ENCODE measurements at regions not wholly inside any gene's neighbourhood (a gene's known extent, or its start where the extent isn't known, plus 50 kb on each side); places are given as distances from the start of the nearest gene placed in this dataset.

DNA sequence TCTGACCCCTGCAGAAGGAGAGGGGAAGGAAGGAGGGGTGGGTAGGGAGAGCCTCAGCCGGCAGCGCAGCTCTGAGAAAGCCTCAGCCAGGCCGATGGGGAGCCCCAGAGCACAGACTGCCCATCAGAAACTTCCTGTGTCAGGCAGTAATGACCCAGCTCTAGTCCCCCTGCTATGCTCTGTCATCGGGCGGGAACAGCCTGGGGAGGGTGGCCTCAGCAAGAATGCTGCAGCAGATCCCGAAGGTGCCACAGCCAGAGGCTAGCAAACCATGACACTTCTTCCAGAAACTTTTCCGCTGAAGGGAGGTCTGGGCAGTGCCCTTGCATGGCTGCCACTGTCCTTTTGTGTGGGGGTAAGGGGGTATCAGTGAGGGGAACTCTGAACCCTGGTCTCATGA lies 279.0 kb downstream of the BCOR start:
- Histone ChIP-seq H3K4me3 (ENCODE audit: low read depth, low read length) (no peak overlapping the region), H3K4me1 (ENCODE audit: control insufficient read depth, insufficient read depth, low read length) (no peaks in the 10 kb centered on the region), H3K27ac (ENCODE audit: extremely low read depth, low read depth, low read length) (no peak overlapping the region), H3K36me3 (ENCODE audit: control insufficient read depth in 2 of 2, insufficient read depth in 1 of 2, low read length in 2 of 2) (no peaks in the 10 kb centered on the region), H3K9me3 (ENCODE audit: control insufficient read depth, insufficient read depth, low read depth, low read length) (no peaks in the 10 kb centered on the region; the same call in 1 of the 2 replicates)
- CTCF ChIA-PET, result interaction anchor here (0.6 kb wide), 1 partner anchor 294 kb away, joined by 4 read pairs; no protein-coding TSS in a partner anchor
- peak; percentile 73 for TF ChIP-seq ZNF341 (tag by site-specific recombination; IDR thresholded peaks at IDR 0.05; ENCODE audit: low read depth)
- TF ChIP-seq SP2 (tag by site-specific recombination; IDR thresholded peaks at IDR 0.05), result no peak
- POLR2A ChIA-PET, result interaction anchor here (0.6 kb wide), 1 partner anchor 9 kb away, joined by 3 read pairs; no protein-coding TSS in a partner anchor

DNA sequence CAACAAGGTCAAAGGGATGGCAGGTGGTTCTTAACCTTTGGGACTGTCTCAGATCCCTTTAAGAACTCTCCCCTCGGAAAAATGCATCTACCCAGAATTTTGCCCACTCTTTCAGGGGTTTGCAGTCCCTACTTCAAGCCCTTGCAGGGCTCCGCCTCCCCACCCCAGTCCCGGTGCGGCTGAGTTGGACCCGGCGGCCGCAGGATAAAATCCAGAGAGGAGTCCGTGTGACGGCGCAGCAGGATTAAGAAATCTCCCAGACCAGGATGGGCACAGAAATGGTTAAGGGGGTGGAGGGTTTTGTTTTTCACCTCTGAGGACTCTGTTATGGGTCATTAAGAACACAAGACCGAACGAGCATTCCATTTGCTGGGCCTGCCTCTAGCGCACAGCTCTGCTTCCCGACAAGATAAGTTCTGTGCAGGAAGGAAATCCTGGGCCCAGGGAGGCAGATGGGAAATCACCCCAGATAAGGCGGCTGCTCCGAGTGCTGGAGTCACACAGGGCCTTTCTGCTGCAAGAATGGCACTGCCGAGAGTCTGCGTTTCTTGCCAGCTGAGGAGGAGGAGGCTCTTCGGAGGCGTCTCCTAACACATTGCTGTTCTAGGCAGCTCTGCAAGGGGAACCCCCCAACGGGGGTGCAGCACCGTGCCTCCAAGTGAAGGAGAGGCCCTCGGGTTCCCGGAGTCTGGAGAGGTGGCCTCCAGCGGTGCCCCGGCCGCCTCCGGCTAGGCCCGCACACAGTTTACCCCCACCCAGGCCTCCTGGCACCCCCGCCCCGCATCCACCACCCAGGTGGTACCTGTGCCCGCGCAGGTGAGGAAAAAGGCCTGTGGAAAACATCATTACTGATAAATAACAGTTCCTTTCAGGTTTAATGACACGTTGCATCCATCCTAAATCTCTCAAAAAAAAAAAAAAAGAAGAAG lies 277.6 kb downstream of the BCOR start:
- TF ChIP-seq, protein P1, sequence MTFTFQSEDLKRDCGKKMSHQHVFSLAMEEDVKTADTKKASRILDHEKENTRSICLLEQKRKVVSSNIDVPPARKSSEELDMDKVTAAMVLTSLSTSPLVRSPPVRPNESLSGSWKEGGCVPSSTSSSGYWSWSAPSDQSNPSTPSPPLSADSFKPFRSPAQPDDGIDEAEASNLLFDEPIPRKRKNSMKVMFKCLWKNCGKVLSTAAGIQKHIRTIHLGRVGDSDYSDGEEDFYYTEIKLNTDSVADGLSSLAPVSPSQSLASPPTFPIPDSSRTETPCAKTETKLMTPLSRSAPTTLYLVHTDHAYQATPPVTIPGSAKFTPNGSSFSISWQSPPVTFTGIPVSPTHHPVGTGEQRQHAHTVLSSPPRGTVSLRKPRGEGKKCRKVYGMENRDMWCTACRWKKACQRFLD (tag by site-specific recombination; IDR thresholded peaks at IDR 0.05), result no peak
- TF ChIP-seq ZNF558 (tag by site-specific recombination; IDR thresholded peaks at IDR 0.05), result no peak
- TF ChIP-seq ZFP69B (tag by site-specific recombination; IDR thresholded peaks at IDR 0.05), result no peak
- no peak for TF ChIP-seq ZFP41 (tag by site-specific recombination; IDR thresholded peaks at IDR 0.05; ENCODE audit: borderline replicate concordance)
- TF ChIP-seq, protein P2, sequence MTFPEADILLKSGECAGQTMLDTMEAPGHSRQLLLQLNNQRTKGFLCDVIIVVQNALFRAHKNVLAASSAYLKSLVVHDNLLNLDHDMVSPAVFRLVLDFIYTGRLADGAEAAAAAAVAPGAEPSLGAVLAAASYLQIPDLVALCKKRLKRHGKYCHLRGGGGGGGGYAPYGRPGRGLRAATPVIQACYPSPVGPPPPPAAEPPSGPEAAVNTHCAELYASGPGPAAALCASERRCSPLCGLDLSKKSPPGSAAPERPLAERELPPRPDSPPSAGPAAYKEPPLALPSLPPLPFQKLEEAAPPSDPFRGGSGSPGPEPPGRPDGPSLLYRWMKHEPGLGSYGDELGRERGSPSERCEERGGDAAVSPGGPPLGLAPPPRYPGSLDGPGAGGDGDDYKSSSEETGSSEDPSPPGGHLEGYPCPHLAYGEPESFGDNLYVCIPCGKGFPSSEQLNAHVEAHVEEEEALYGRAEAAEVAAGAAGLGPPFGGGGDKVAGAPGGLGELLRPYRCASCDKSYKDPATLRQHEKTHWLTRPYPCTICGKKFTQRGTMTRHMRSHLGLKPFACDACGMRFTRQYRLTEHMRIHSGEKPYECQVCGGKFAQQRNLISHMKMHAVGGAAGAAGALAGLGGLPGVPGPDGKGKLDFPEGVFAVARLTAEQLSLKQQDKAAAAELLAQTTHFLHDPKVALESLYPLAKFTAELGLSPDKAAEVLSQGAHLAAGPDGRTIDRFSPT (tag by site-specific recombination; IDR thresholded peaks at IDR 0.05), result no peak
- TF ChIP-seq, protein P3, sequence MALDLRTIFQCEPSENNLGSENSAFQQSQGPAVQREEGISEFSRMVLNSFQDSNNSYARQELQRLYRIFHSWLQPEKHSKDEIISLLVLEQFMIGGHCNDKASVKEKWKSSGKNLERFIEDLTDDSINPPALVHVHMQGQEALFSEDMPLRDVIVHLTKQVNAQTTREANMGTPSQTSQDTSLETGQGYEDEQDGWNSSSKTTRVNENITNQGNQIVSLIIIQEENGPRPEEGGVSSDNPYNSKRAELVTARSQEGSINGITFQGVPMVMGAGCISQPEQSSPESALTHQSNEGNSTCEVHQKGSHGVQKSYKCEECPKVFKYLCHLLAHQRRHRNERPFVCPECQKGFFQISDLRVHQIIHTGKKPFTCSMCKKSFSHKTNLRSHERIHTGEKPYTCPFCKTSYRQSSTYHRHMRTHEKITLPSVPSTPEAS (tag by site-specific recombination; IDR thresholded peaks at IDR 0.05), result no peak
- no peak for TF ChIP-seq ZNF366 (tag by site-specific recombination; conservative IDR thresholded peaks at IDR 0.05)
- Histone ChIP-seq H3K27ac (ENCODE audit: extremely low read depth, low read depth, low read length) (no peak overlapping the region), H3K4me1 (ENCODE audit: control insufficient read depth, insufficient read depth, low read length) (no peaks in the 10 kb centered on the region), H3K9me3 (ENCODE audit: control insufficient read depth, insufficient read depth, low read depth, low read length) (no peaks in the 10 kb centered on the region; the same call in 1 of the 2 replicates), H3K4me3 (ENCODE audit: low read depth, low read length) (no peak overlapping the region), H3K36me3 (ENCODE audit: control insufficient read depth in 2 of 2, insufficient read depth in 1 of 2, low read length in 2 of 2) (no peaks in the 10 kb centered on the region)
- ChIA-PET CTCF (no interaction called here), POLR2A (no interaction called here)

DNA sequence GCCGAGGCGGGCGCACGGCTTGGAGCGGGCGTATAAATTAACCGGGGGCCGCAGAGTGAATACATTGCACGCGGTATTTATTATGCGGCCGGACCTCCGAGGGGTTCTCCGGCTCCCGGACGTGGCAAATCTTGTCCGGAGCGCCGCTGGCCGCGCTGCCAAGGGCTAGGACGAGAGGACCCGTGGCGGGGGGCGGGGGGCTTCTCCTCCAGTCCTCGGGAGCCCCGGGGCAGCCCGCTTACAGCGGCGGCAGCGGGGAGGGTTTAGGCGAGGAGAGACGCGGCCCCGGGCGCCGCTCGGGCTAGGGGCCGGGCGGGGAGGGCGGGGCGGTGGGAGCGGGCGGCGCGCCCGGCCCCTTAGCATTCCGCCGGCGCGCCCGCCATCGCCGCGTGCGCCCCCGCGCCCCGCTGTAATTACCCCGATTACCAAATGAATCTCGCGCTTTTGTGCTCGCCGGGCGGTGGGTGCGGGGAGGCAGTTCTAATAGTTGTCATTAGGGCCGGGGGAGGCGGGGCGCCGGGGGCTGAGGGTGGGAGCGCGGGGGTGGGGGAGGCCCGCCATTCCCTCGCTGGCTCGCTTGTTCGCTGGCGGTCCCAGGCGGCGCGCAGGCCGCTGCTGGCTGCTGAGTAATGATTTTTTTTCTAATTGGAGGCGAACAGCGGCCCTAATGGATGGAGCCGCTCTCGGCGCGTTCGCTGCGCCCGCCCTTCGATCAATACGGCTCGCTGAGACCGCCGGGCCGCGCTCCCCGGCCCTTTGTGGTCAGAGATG lies 276.6 kb downstream of the BCOR start:
- no peak overlapping the region; the same call in 1 of the 2 replicates for H3K27ac ChIP-seq (ENCODE audit: extremely low read depth, low read depth, low read length)
- CTCF ChIA-PET, result no interaction called here
- POLR2A ChIA-PET, result no interaction called here
- no peaks in the 10 kb centered on the region for H3K4me1 ChIP-seq (ENCODE audit: control insufficient read depth, insufficient read depth, low read length)
- H3K4me3 ChIP-seq (ENCODE audit: low read depth, low read length), result peak overlapping the region; percentile 23
- H3K9me3 ChIP-seq (ENCODE audit: control insufficient read depth, insufficient read depth, low read depth, low read length), result no peaks in the 10 kb centered on the region; the same call in 1 of the 2 replicates
- H3K36me3 ChIP-seq (ENCODE audit: control insufficient read depth in 2 of 2, insufficient read depth in 1 of 2, low read length in 2 of 2), result no peaks in the 10 kb centered on the region
- no peak for TF ChIP-seq ZNF133 (tag by site-specific recombination; IDR thresholded peaks at IDR 0.05)
- TF ChIP-seq ZNF350 (tag by site-specific recombination; IDR thresholded peaks at IDR 0.05), result no peak
- no peak for TF ChIP-seq ZNF843 (tag by site-specific recombination; IDR thresholded peaks at IDR 0.05)
- TF ChIP-seq ZNF426 (tag by site-specific recombination; IDR thresholded peaks at IDR 0.05), result no peak
- TF ChIP-seq ZNF837 (tag by site-specific recombination; IDR thresholded peaks at IDR 0.05), result no peak
- TF ChIP-seq ZNF558 (tag by site-specific recombination; IDR thresholded peaks at IDR 0.05), result no peak

All from HEK293 (cell line).